K562 (cell line): ENCODE measurements at regions not wholly inside any gene's neighbourhood (a gene's known extent, or its start where the extent isn't known, plus 50 kb on each side); places are given as distances from the start of the nearest gene placed in this dataset.

Source experiments
- ATAC-seq: fragments of 200-7000 bp; cut with Tn5 transposase; 3 replicates; pipeline ENCODE4 v1.9.1; 2020; ENCODE audit warnings: moderate library complexity
- BruUV-seq: library from RNA; stranded (reverse); fragments of 400-500 nt; replicated peaks from 2 replicates; lab custom pipeline; 2021; lab: Mats Ljungman, UMichigan
- CTCF ChIA-PET: fragments of 300-600 bp; formaldehyde crosslinking; extraction: SDS; loops from one replicate; lab custom pipeline; 2021; ENCODE audit warnings: low intra/inter-chr PET ratio; lab: Yijun Ruan, JAX
- POLR2A ChIA-PET: fragments of 300-600, 350-650 bp; sonication (Branson Sonifier 250); formaldehyde crosslinking; extraction: SDS; loops from one replicate; lab custom pipeline; 2021; ENCODE audit warnings: antibody characterized with exemption, inconsistent platforms; lab: Yijun Ruan, JAX
- DNase-seq, 4 experiments: peaks; one replicate each; pipeline versions ENCODE4 v3.0.0 to v3.0.0-alpha.2; 2011 to 2018; ENCODE audit warnings: low spot score in 3 of 4, mixed read lengths in 3 of 4; ENCODE audit errors: extremely low read depth in 1 of 4
- FAIRE-seq: peaks from 2 replicates; lab custom pipeline; 2011; peaks lifted over from hg19 to GRCh38; lab: Jason Lieb, UNC
- H2AFZ ChIP-seq: 2 replicates; pipeline ENCODE4 v1.6.0; 2011; ENCODE audit warnings: low read depth, low read length, control low read depth, inconsistent platforms
- H3K27ac ChIP-seq: fragments of 200-600 bp; 3 replicates; pipeline ENCODE4 v1.8.0; 2011; ENCODE audit warnings: low read depth, mild to moderate bottlenecking, control low read depth, inconsistent platforms, low read length, moderate library complexity, mixed read lengths; ENCODE audit errors: extremely low read depth
- H3K27me3 ChIP-seq, 2 experiments: fragments of 300-600 bp in 1 of 2; 2 replicates in 1 of 2; 3 replicates in 1 of 2; pipeline versions ENCODE4 v1.6.0 to v1.8.0; 2011; ENCODE audit warnings: inconsistent platforms in 2 of 2, low read length in 2 of 2, mild to moderate bottlenecking in 1 of 2, mixed read lengths in 1 of 2, moderate library complexity in 1 of 2; ENCODE audit not compliant: control insufficient read depth in 2 of 2, insufficient read depth in 2 of 2
- H3K36me3 ChIP-seq: fragments of 300-600 bp; 3 replicates; pipeline ENCODE4 v1.8.0; 2011; ENCODE audit warnings: mild to moderate bottlenecking, low read length, inconsistent platforms; ENCODE audit not compliant: control insufficient read depth, insufficient read depth
- H3K4me1 ChIP-seq, 2 experiments: fragments of 200-600 bp in 1 of 2; replicated peaks in 1 of 2; 2 replicates in 1 of 2; 3 replicates in 1 of 2; pipeline versions ENCODE4 v1.5.1 to v1.8.0; 2011; ENCODE audit warnings: inconsistent platforms in 2 of 2, low read length in 2 of 2, mild to moderate bottlenecking in 1 of 2, mixed read lengths in 1 of 2, moderate library complexity in 1 of 2; ENCODE audit not compliant: control insufficient read depth in 2 of 2, insufficient read depth in 2 of 2
- H3K4me2 ChIP-seq: 2 replicates; pipeline ENCODE4 v1.6.1; 2011; ENCODE audit warnings: low read length, control low read depth, inconsistent platforms, mixed read lengths; ENCODE audit not compliant: insufficient read depth
- H3K4me3 ChIP-seq: fragments of 200-600 bp; sonication (generic), shearing (Covaris generic); 2 replicates; pipeline ENCODE4 v1.5.1; 2016; ENCODE audit warnings: control low read depth, inconsistent platforms
- H3K79me2 ChIP-seq: fragments of 200-600 bp; 3 replicates; pipeline ENCODE4 v1.8.0; 2011; ENCODE audit warnings: low read length, inconsistent platforms; ENCODE audit not compliant: control insufficient read depth, insufficient read depth
- H3K9ac ChIP-seq, 2 experiments: 2 replicates each; pipeline versions ENCODE4 v1.6.0 to v1.6.1; 2011; ENCODE audit warnings: low read depth in 2 of 2, low read length in 2 of 2, control low read depth in 1 of 2, inconsistent platforms in 1 of 2, mild to moderate bottlenecking in 1 of 2, mixed read lengths in 1 of 2; ENCODE audit not compliant: insufficient read depth in 1 of 2
- H3K9me1 ChIP-seq: one replicate; pipeline ENCODE4 v1.6.0; 2011; ENCODE audit warnings: inconsistent platforms, mild to moderate bottlenecking, low read length, moderate library complexity; ENCODE audit not compliant: control insufficient read depth, insufficient read depth
- H3K9me3 ChIP-seq: replicated peaks from 2 replicates; pipeline ENCODE4 v1.5.1; 2011; ENCODE audit warnings: low read depth, low read length, inconsistent platforms; ENCODE audit not compliant: control insufficient read depth, insufficient read depth
- H4K20me1 ChIP-seq: replicated peaks from 2 replicates; pipeline ENCODE4 v1.6.1; 2011; ENCODE audit warnings: low read length, inconsistent platforms, mixed read lengths; ENCODE audit not compliant: control insufficient read depth, insufficient read depth
- HDAC1 ChIP-seq, 2 experiments: fragments of 450-650 bp; IDR thresholded peaks; 2 replicates each; pipeline ENCODE4 v1.6.1; 2016 to 2017; ENCODE audit warnings: inconsistent platforms in 1 of 2, mild to moderate bottlenecking in 1 of 2, moderate library complexity in 1 of 2
- NCOA2 ChIP-seq, 2 experiments: fragments of 450-650 bp; IDR thresholded peaks; 2 replicates each; pipeline ENCODE4 v1.6.1; 2018; ENCODE audit warnings: mild to moderate bottlenecking in 2 of 2, moderate library complexity in 1 of 2; ENCODE audit not compliant: partially characterized antibody in 2 of 2
- PRMT5 ChIP-seq: sonication (generic); formaldehyde crosslinking; IDR thresholded peaks from 2 replicates; pipeline ENCODE4 v1.5.0; 2020; ENCODE audit warnings: missing genetic modification reagents
- SAFB ChIP-seq: fragments of 200-400 bp; formaldehyde crosslinking; IDR thresholded peaks from 2 replicates; pipeline ENCODE4 v1.6.1; 2017; ENCODE audit warnings: low read depth, low read length, borderline replicate concordance
- ZBTB17 ChIP-seq: fragments of 450-650 bp; formaldehyde crosslinking; IDR thresholded peaks from 2 replicates; pipeline ENCODE4 v1.4.0; 2020; ENCODE audit warnings: mild to moderate bottlenecking
- ZNF146 ChIP-seq: IDR thresholded peaks from one replicate; pipeline ENCODE4 v1.6.1; 2018; ENCODE audit warnings: missing compliant biosample characterization; ENCODE audit not compliant: unreplicated experiment
- ZNF431 ChIP-seq: sonication (generic); formaldehyde crosslinking; IDR thresholded peaks from 2 replicates; pipeline ENCODE4 v1.8.0; 2022; ENCODE audit warnings: mild to moderate bottlenecking, missing genetic modification reagents
- WGBS: fragments of 100-300 bp; shearing (Covaris generic); methylation state at CpG from one replicate; pipeline ENCODE4 v1.1.6; 2016; ENCODE audit warnings: low coverage, mixed read lengths; ENCODE audit not compliant: insufficient coverage; ENCODE audit errors: missing lambda C conversion rate; 5-methylcytosine and 5-hydroxymethylcytosine counted together
- in situ Hi-C: fragments of 300-500 bp; cut with MboI; formaldehyde crosslinking; loops from 4 replicates; pipeline ENCODE4 v1.15.0; 2018; ENCODE audit warnings: inconsistent platforms, mixed read lengths
- intact Hi-C: fragments of 100-400 bp; cut with micrococcal nuclease; formaldehyde crosslinking; loops from 2 replicates; pipeline ENCODE4 v1.14.2; 2022
- TF ChIP-seq, protein P1 (sequence below): fragments of 250-450 bp; sonication (Bioruptor Pico); IDR thresholded peaks from 2 replicates; pipeline ENCODE4 v1.9.0; 2021; ENCODE audit warnings: mild to moderate bottlenecking, inconsistent platforms
- TF ChIP-seq, protein P2 (sequence below): sonication (generic); formaldehyde crosslinking; IDR thresholded peaks from 2 replicates; pipeline ENCODE4 v1.8.0; 2022; ENCODE audit warnings: missing genetic modification reagents, mild to moderate bottlenecking, moderate library complexity, borderline replicate concordance
- TF ChIP-seq, protein P3 (sequence below), 2 experiments: fragments of 250-450 bp in 1 of 2; fragments of 450-650 bp in 1 of 2; sonication (Bioruptor Pico) in 1 of 2; IDR thresholded peaks; 2 replicates each; pipeline versions ENCODE4 v1.6.1 to v1.8.0; 2016 to 2021; ENCODE audit warnings: mild to moderate bottlenecking in 2 of 2, moderate library complexity in 2 of 2, missing compliant biosample characterization in 1 of 2, missing genetic modification characterization in 1 of 2
- TF ChIP-seq, protein P4 (sequence below): sonication (generic); formaldehyde crosslinking; IDR thresholded peaks from 2 replicates; pipeline ENCODE4 v1.5.0; 2020; ENCODE audit warnings: missing genetic modification reagents

DNA sequence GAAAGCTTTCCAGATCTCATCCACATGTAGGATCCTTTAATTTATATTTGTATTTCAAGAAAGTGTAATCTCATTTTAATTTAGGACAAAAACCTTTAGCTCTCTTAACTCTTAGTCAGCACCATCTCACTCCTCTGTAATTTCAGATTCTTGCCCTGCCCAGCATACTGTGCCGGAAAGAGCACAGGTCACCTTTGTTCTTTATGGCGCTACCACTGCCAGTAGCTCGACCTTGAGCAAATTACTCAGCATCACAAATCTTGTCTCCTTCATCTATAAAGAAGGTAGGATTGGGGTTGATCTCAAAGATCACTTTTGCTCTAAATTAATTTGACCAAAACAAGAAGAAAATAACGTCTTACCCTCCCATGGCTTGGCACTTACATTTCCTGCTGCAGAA, 56.1 kb upstream of the ZC3H11B start:
- ChIA-PET POLR2A (no interaction called here), CTCF (no interaction called here)
- Histone ChIP-seq H3K9ac (no peak overlapping the region), H3K9me1 (no peaks in the 10 kb centered on the region), H3K27me3 (no peaks in the 10 kb centered on the region), H3K36me3 (no peaks in the 10 kb centered on the region), H4K20me1 (no peaks in the 10 kb centered on the region), H3K9me3 (no peaks in the 10 kb centered on the region), H3K79me2 (no peaks in the 10 kb centered on the region), H3K27ac (no peak overlapping the region), H3K4me2 (no peak overlapping the region), H3K4me3 (no peak overlapping the region), H2AFZ (no peak overlapping the region), H3K4me1 (peaks cover 0 to 7% of the 10 kb centered on the region in 2 experiments; a peak in 3 of 5 replicates)
- TF ChIP-seq, protein P1, sequence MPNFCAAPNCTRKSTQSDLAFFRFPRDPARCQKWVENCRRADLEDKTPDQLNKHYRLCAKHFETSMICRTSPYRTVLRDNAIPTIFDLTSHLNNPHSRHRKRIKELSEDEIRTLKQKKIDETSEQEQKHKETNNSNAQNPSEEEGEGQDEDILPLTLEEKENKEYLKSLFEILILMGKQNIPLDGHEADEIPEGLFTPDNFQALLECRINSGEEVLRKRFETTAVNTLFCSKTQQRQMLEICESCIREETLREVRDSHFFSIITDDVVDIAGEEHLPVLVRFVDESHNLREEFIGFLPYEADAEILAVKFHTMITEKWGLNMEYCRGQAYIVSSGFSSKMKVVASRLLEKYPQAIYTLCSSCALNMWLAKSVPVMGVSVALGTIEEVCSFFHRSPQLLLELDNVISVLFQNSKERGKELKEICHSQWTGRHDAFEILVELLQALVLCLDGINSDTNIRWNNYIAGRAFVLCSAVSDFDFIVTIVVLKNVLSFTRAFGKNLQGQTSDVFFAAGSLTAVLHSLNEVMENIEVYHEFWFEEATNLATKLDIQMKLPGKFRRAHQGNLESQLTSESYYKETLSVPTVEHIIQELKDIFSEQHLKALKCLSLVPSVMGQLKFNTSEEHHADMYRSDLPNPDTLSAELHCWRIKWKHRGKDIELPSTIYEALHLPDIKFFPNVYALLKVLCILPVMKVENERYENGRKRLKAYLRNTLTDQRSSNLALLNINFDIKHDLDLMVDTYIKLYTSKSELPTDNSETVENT, result no peak
- in situ Hi-C loops, result no loop called here
- 1% methylated on average over 4 of the region's 4 CpGs for WGBS
- DNase-seq (no peak), FAIRE-seq (no peak), ATAC-seq (no peak)
- intact Hi-C loops, result loop anchor here (10.0 kb wide), 1 partner anchor 464 kb away; no protein-coding TSS in a partner anchor
- BruUV-seq, result no TSS peak

DNA sequence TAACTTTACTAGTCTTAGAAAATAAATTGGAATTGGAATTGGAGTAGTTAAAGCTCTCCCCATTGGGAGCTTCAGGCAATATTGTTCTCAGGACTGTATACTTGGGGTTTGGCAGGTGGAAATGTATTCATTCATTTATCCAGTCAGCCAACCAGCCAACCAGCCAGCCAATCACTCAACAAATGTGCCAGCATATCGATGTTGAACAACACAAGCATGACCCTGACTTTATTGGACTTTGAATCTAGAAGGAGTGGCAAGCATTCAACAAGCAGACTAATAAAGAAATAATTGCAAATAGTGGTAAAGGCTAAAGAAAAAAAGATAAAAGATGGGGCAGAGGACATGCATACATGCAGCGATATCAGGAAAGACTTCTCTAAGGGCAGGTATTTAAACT, 55.5 kb upstream of the ZC3H11B start:
- no peak overlapping the region for H3K4me2 ChIP-seq
- no peak overlapping the region for H3K9ac ChIP-seq
- TF ChIP-seq PRMT5 (CRISPR knock-in tag), result no peak
- TF ChIP-seq, protein P2, sequence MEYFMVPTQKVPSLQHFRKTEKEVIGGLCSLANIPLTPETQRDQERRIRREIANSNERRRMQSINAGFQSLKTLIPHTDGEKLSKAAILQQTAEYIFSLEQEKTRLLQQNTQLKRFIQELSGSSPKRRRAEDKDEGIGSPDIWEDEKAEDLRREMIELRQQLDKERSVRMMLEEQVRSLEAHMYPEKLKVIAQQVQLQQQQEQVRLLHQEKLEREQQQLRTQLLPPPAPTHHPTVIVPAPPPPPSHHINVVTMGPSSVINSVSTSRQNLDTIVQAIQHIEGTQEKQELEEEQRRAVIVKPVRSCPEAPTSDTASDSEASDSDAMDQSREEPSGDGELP (CRISPR knock-in tag), result no peak
- no peak for TF ChIP-seq NCOA2 (IDR thresholded peaks at IDR 0.05; ENCODE audit: partially characterized antibody in 2 of 2)
- no peak for TF ChIP-seq HDAC1 (IDR thresholded peaks at IDR 0.05)
- TF ChIP-seq ZNF431 (CRISPR knock-in tag), result no peak
- no peak for TF ChIP-seq SAFB
- TF ChIP-seq, protein P3, sequence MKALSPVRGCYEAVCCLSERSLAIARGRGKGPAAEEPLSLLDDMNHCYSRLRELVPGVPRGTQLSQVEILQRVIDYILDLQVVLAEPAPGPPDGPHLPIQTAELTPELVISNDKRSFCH (CRISPR knock-in tag; IDR thresholded peaks at IDR 0.05), result no peak
- TF ChIP-seq, protein P3 (tag; IDR thresholded peaks at IDR 0.05), result no peak
- TF ChIP-seq ZNF146, result no peak
- TF ChIP-seq ZBTB17 (CRISPR knock-in tag), result no peak
- TF ChIP-seq, protein P4, sequence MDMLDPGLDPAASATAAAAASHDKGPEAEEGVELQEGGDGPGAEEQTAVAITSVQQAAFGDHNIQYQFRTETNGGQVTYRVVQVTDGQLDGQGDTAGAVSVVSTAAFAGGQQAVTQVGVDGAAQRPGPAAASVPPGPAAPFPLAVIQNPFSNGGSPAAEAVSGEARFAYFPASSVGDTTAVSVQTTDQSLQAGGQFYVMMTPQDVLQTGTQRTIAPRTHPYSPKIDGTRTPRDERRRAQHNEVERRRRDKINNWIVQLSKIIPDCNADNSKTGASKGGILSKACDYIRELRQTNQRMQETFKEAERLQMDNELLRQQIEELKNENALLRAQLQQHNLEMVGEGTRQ (CRISPR knock-in tag), result no peak
- no peaks in the 10 kb centered on the region for H3K9me3 ChIP-seq
- FAIRE-seq (no peak), DNase-seq (no peak), ATAC-seq (no peak)
- ChIA-PET POLR2A (no interaction called here), CTCF (interaction anchor here (1.0 kb wide), 1 partner anchor 56 kb away, joined by 3 read pairs; no protein-coding TSS in a partner anchor)
- WGBS, result 14% methylated on average over 2 of the region's 2 CpGs
- H3K9me1 ChIP-seq, result no peaks in the 10 kb centered on the region
- intact Hi-C loops, result loop anchor here (10.0 kb wide), 1 partner anchor 464 kb away; no protein-coding TSS in a partner anchor
- no peaks in the 10 kb centered on the region for H3K79me2 ChIP-seq
- no peak overlapping the region for H2AFZ ChIP-seq
- H3K27me3 ChIP-seq, result no peaks in the 10 kb centered on the region
- H3K36me3 ChIP-seq, result no peaks in the 10 kb centered on the region
- no peak overlapping the region for H3K4me3 ChIP-seq
- no TSS peak for BruUV-seq
- H4K20me1 ChIP-seq, result no peaks in the 10 kb centered on the region
- no peak overlapping the region for H3K27ac ChIP-seq
- peaks cover 0 to 7% of the 10 kb centered on the region in 2 experiments; a peak in 3 of 5 replicates for H3K4me1 ChIP-seq
- in situ Hi-C loops, result no loop called here
